PFSK-1 (cell line): ENCODE measurements at regions not wholly inside any gene's neighbourhood (a gene's known extent, or its start where the extent isn't known, plus 50 kb on each side); places are given as distances from the start of the nearest gene placed in this dataset.

Experiments used
- REST ChIP-seq, 2 experiments: IDR thresholded peaks; 2 replicates each; pipeline versions ENCODE4 v1.6.1 to v1.8.0; 2011 to 2012; ENCODE audit warnings: low read depth in 2 of 2, low read length in 2 of 2, control low read depth in 1 of 2, inconsistent platforms in 1 of 2, mild to moderate bottlenecking in 1 of 2, moderate library complexity in 1 of 2; ENCODE audit not compliant: insufficient read depth in 1 of 2
- TAF1 ChIP-seq: IDR thresholded peaks from 2 replicates; pipeline ENCODE4 v1.6.1; 2012; ENCODE audit warnings: low read length, control low read depth, borderline replicate concordance; ENCODE audit not compliant: insufficient read depth

GRCh38 chr2:192407692-192408091, 213.0 kb upstream of the TMEFF2 start:
- TF ChIP-seq TAF1 (no peak), REST (IDR thresholded peaks at IDR 0.05; ENCODE audit: insufficient read depth in 1 of 2, low read depth in 2 of 2, low read length in 2 of 2) (no peak)
